Loucy (cell line): ENCODE measurements at regions not wholly inside any gene's neighbourhood (a gene's known extent, or its start where the extent isn't known, plus 50 kb on each side); places are given as distances from the start of the nearest gene placed in this dataset.

Source experiments
- CTCF ChIP-seq: fragments of 200-600 bp; sonication (generic); conservative IDR thresholded peaks from 2 replicates; pipeline ENCODE4 v1.5.1; 2014; ENCODE audit warnings: mild to moderate bottlenecking, antibody characterized with exemption, low read length
- EZH2phosphoT487 ChIP-seq: fragments of 200-600 bp; IDR thresholded peaks from 2 replicates; pipeline ENCODE4 v1.6.1; 2018; ENCODE audit warnings: antibody characterized with exemption, mild to moderate bottlenecking, moderate library complexity, borderline replicate concordance

- TF ChIP-seq CTCF (no peak), EZH2phosphoT487 (no peak)
Observed at GRCh38 chr5:120405923-120406322, 58.2 kb upstream of the PRR16 start.
